GM06990 (cell line): ENCODE measurements at regions not wholly inside any gene's neighbourhood (a gene's known extent, or its start where the extent isn't known, plus 50 kb on each side); places are given as distances from the start of the nearest gene placed in this dataset.

Experiments
- DNase-seq: peaks from one replicate; pipeline ENCODE4 v3.0.0-alpha.2; 2011; ENCODE audit not compliant: insufficient read length; ENCODE audit errors: extremely low read depth
- H3K27me3 ChIP-seq: replicated peaks from 2 replicates; pipeline ENCODE4 v1.6.0; 2011; ENCODE audit warnings: low read length; ENCODE audit not compliant: control insufficient read depth, insufficient read depth
- H3K36me3 ChIP-seq: 2 replicates; pipeline ENCODE4 v1.5.1; 2011; ENCODE audit warnings: low read length; ENCODE audit not compliant: control insufficient read depth, insufficient read depth
- H3K4me3 ChIP-seq: replicated peaks from 2 replicates; pipeline ENCODE4 v1.5.1; 2011; ENCODE audit warnings: low read depth, mild to moderate bottlenecking, control low read depth, low read length
- CTCF ChIP-seq: IDR thresholded peaks from 2 replicates; pipeline ENCODE4 v1.5.1; 2011; ENCODE audit warnings: low read length, control low read depth, mild to moderate bottlenecking, inconsistent platforms; ENCODE audit not compliant: insufficient read depth, poor library complexity, severe bottlenecking

- TF ChIP-seq CTCF, result no peak
- Histone ChIP-seq H3K4me3 (no peak overlapping the region), H3K36me3 (no peaks in the 10 kb centered on the region), H3K27me3 (no peaks in the 10 kb centered on the region)
- DNase-seq, result no peak
Measured at GRCh38 chr4:174084981-174085380, 198.5 kb downstream of the FBXO8 start.

GRCh38 chr4:174084542-174084941, 198.9 kb downstream of the FBXO8 start:
- Histone ChIP-seq H3K4me3 (no peak overlapping the region), H3K36me3 (no peaks in the 10 kb centered on the region), H3K27me3 (no peaks in the 10 kb centered on the region)
- no peak for TF ChIP-seq CTCF
- DNase-seq, result no peak

GRCh38 chr4:174080361-174080760, 203.1 kb downstream of the FBXO8 start:
- Histone ChIP-seq H3K36me3 (no peaks in the 10 kb centered on the region), H3K4me3 (no peak overlapping the region), H3K27me3 (no peaks in the 10 kb centered on the region)
- TF ChIP-seq CTCF, result no peak
- DNase-seq, result no peak

GRCh38 chr4:174071595-174071994, 211.9 kb downstream of the FBXO8 start:
- DNase-seq, result no peak
- Histone ChIP-seq H3K4me3 (no peak overlapping the region), H3K27me3 (no peaks in the 10 kb centered on the region), H3K36me3 (no peaks in the 10 kb centered on the region)
- TF ChIP-seq CTCF, result no peak

DNA sequence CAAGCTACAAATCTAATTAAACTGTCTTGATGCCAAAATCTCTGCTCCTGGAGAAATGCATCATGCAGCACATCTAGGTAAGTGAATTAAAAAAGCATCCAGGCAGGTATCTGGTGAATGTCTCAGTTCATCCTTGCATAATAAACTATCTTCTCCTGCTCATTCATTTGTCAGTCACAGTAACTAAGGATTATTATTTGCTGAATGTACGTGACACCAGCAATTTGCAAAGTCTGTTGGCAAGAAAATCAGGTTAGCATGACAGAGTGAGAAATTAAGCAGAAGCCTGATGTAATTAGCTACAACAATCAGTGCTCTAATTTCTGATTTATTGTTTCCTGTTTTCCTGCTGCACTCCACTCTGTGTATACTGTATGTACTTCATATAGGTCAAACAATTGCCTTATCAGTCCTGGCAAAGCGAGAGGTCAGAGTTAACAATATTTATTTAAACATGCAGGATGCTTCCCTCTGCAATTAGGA, 213.6 kb downstream of the FBXO8 start:
- Histone ChIP-seq H3K36me3 (no peaks in the 10 kb centered on the region), H3K27me3 (no peaks in the 10 kb centered on the region), H3K4me3 (no peak overlapping the region)
- no peak for TF ChIP-seq CTCF
- DNase-seq, result no peak

DNA sequence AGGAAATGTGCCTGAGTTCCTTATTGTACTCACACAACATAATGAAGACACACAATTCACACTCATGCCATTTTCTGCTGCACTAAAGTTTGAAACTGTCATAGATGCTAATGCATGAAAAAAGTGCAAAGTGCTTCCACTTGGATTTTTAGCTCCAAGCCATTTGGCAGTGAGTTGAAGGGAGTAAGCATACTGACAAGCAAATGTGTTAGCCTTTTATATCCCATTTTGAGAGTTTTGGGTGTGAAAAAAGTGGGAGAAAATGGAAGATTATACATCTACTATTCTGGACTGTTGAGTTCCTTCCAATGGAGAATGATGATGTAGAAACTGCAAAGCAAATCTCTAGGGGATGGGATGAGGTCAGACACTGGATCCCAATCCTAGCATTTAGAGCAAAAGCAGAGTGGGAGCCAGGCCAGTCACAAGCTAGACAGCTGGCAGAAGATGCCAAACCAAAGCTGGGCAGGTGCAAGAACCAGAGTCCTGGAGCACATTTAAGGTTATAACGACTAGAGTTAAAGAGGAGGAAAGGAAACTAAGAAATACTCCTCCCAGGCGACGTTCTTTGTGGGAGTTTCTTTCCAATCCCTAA, 216.8 kb downstream of the FBXO8 start:
- Histone ChIP-seq H3K27me3 (no peaks in the 10 kb centered on the region; the same call in 1 of the 2 replicates), H3K4me3 (no peak overlapping the region), H3K36me3 (no peaks in the 10 kb centered on the region)
- DNase-seq, result no peak
- TF ChIP-seq CTCF, result no peak
